ENCODE measurements at regions not wholly inside any gene's neighbourhood (a gene's known extent, or its start where the extent isn't known, plus 50 kb on each side); places are given as distances from the start of the nearest gene placed in this dataset.

DNA sequence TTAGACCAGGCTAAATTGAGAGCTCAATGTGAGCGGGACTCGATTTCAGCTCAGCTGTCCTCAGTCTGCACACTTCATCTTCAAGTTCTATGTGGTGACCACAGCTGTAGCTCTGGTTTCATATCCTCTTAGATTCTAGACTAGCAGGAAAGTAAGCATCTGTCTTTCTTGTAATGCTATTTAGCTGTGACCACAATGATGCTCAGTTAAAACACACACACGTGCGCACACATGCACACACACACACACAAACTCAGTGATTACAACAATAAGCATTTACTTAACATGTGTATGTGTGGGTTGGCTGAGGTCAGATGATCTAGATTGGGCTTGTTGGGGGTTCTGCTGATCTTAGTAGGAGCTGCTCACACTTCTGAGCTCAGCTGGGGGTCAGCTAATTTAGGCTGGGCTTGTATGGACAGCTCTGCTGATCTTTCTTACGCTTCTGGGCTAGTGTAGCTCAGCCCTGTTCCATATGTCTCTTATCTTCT is 82.5 kb downstream of the ZNF365 start:
- TF ChIP-seq, protein P1, sequence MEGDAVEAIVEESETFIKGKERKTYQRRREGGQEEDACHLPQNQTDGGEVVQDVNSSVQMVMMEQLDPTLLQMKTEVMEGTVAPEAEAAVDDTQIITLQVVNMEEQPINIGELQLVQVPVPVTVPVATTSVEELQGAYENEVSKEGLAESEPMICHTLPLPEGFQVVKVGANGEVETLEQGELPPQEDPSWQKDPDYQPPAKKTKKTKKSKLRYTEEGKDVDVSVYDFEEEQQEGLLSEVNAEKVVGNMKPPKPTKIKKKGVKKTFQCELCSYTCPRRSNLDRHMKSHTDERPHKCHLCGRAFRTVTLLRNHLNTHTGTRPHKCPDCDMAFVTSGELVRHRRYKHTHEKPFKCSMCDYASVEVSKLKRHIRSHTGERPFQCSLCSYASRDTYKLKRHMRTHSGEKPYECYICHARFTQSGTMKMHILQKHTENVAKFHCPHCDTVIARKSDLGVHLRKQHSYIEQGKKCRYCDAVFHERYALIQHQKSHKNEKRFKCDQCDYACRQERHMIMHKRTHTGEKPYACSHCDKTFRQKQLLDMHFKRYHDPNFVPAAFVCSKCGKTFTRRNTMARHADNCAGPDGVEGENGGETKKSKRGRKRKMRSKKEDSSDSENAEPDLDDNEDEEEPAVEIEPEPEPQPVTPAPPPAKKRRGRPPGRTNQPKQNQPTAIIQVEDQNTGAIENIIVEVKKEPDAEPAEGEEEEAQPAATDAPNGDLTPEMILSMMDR (IDR thresholded peaks at IDR 0.05) = no peak
- TF ChIP-seq POLR2A (IDR thresholded peaks at IDR 0.05) = no peak

Measured in body of pancreas (tissue), 4 donors.